Neutrophil (primary cell): ENCODE measurements at regions not wholly inside any gene's neighbourhood (a gene's known extent, or its start where the extent isn't known, plus 50 kb on each side); places are given as distances from the start of the nearest gene placed in this dataset.

Experiments used
- H3K27ac ChIP-seq: fragments of 200-600 bp; sonication (generic); 2 replicates; pipeline ENCODE4 v1.5.1; 2016; ENCODE audit warnings: mild to moderate bottlenecking, moderate library complexity
- H3K27me3 ChIP-seq: fragments of 200-600 bp; sonication (generic); 2 replicates; pipeline ENCODE4 v1.6.0; 2016; ENCODE audit warnings: mild to moderate bottlenecking
- H3K36me3 ChIP-seq: fragments of 200-600 bp; sonication (generic); 2 replicates; pipeline ENCODE4 v1.5.1; 2017
- H3K4me1 ChIP-seq, 2 experiments: fragments of 200-600 bp in 1 of 2; sonication (generic) in 1 of 2; 1 replicate in 1 of 2; 2 replicates in 1 of 2; pipeline versions ENCODE4 v1.5.1 to v1.6.1; 2013 to 2016; ENCODE audit warnings: low read depth in 1 of 2, low read length in 1 of 2, mild to moderate bottlenecking in 1 of 2, moderate library complexity in 1 of 2; ENCODE audit not compliant: control insufficient read depth in 1 of 2, insufficient read depth in 1 of 2
- H3K4me3 ChIP-seq, 2 experiments: fragments of 200-600 bp in 1 of 2; sonication (generic) in 1 of 2; 1 replicate in 1 of 2; 2 replicates in 1 of 2; pipeline ENCODE4 v1.5.1; 2013 to 2016; ENCODE audit warnings: low read depth in 1 of 2, low read length in 1 of 2, mild to moderate bottlenecking in 1 of 2, moderate library complexity in 1 of 2
- H3K9me3 ChIP-seq: fragments of 200-600 bp; sonication (generic); 2 replicates; pipeline ENCODE4 v1.5.1; 2016
- TF ChIP-seq, protein P1 (sequence below): fragments of 200-600 bp; sonication (generic); IDR thresholded peaks from 2 replicates; pipeline ENCODE4 v1.5.1; 2016; ENCODE audit warnings: antibody characterized with exemption

DNA sequence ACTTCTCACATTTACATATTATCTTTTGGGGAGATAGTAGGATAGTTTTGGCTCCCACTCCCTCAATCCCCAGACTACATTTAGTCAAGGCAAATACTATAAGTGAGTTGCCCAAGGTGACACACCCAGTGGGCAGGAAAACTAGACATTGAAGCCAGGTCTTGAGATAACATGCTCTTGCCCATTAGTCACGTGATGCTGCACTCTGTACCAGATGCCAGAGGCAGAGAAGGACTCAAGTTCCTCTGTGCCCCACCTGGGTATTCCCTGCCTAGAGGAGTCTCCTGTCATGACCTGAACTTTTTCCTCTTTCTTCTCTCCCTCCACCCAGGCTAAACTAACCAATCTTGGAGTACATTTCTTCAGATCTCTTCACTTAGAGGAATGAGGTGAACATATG, 484.9 kb downstream of the BUD13 start:
- no peaks in the 10 kb centered on the region for H3K9me3 ChIP-seq
- no peaks in the 10 kb centered on the region for H3K4me1 ChIP-seq
- no peaks in the 10 kb centered on the region for H3K36me3 ChIP-seq
- TF ChIP-seq, protein P1, sequence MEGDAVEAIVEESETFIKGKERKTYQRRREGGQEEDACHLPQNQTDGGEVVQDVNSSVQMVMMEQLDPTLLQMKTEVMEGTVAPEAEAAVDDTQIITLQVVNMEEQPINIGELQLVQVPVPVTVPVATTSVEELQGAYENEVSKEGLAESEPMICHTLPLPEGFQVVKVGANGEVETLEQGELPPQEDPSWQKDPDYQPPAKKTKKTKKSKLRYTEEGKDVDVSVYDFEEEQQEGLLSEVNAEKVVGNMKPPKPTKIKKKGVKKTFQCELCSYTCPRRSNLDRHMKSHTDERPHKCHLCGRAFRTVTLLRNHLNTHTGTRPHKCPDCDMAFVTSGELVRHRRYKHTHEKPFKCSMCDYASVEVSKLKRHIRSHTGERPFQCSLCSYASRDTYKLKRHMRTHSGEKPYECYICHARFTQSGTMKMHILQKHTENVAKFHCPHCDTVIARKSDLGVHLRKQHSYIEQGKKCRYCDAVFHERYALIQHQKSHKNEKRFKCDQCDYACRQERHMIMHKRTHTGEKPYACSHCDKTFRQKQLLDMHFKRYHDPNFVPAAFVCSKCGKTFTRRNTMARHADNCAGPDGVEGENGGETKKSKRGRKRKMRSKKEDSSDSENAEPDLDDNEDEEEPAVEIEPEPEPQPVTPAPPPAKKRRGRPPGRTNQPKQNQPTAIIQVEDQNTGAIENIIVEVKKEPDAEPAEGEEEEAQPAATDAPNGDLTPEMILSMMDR = no peak
- H3K27ac ChIP-seq = no peak overlapping the region
- no peak overlapping the region for H3K4me3 ChIP-seq
- no peaks in the 10 kb centered on the region for H3K27me3 ChIP-seq

DNA sequence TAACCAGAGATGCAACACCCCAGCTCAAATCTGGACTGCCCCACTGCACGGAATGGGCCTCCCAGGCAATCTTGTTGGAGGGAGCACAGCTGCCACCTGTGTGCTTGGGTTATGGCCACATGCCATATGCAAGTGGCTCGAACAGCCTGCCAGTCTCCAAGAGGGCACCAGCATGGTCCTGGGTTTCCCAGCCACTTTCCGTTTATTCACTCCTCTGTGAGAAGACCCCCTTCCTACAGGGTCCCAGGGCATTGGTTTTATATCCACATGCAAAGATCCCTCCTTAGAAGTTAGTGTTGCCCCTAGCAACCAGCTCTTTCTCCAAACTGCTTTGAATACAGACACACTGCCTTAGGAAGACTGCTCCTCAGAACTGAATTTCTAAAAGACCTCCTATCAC, 487.8 kb downstream of the BUD13 start:
- H3K9me3 ChIP-seq = no peaks in the 10 kb centered on the region
- no peaks in the 10 kb centered on the region for H3K27me3 ChIP-seq
- H3K27ac ChIP-seq = no peak overlapping the region
- no peaks in the 10 kb centered on the region for H3K36me3 ChIP-seq
- no peaks in the 10 kb centered on the region for H3K4me1 ChIP-seq
- H3K4me3 ChIP-seq = no peak overlapping the region
- TF ChIP-seq, protein P1 = no peak

DNA sequence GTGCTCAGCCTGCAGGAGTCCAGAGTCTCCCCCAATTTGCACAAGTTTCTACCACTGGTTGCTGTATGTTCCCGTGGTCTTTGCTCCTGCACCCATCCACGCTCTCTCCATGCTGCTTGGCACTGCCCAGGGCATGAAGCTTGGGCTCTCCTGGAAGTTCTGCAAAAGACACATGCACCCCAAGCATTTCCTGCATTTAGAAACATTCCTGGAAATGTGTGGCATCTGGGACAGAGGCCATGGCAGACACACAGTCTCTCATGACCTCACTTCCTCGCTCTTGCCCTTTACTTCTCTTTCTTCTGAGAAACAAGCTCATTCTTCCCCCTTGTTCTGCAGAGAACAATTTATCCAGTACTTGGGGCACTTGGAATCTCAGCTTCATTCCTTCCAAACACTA, 489.5 kb downstream of the BUD13 start:
- Histone ChIP-seq H3K36me3 (no peaks in the 10 kb centered on the region), H3K9me3 (no peaks in the 10 kb centered on the region), H3K4me3 (no peak overlapping the region), H3K27me3 (no peaks in the 10 kb centered on the region), H3K4me1 (no peaks in the 10 kb centered on the region), H3K27ac (no peak overlapping the region)
- TF ChIP-seq, protein P1 = no peak

DNA sequence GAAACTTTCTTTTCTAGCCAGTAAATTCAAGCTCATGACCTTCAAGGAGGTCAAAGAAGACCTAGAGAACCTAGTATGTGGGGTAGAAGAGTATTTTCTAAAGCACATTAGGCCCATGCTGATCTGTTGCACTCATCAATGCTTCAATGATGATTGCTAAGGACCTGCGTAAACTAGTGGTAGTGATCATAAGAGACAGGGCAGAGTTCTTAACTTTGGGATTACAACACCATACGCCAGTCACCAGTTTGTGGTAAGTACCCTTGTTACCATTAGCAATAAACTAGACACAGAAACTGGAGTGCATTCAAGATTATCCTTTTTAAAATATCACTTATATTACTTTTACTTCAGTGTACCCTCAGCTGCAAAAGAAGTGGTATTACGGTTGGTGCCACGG, 490.3 kb downstream of the BUD13 start:
- H3K27ac ChIP-seq = no peak overlapping the region
- no peaks in the 10 kb centered on the region for H3K36me3 ChIP-seq
- no peak overlapping the region for H3K4me3 ChIP-seq
- H3K9me3 ChIP-seq = no peaks in the 10 kb centered on the region
- no peaks in the 10 kb centered on the region for H3K27me3 ChIP-seq
- TF ChIP-seq, protein P1 = no peak
- H3K4me1 ChIP-seq = no peaks in the 10 kb centered on the region

DNA sequence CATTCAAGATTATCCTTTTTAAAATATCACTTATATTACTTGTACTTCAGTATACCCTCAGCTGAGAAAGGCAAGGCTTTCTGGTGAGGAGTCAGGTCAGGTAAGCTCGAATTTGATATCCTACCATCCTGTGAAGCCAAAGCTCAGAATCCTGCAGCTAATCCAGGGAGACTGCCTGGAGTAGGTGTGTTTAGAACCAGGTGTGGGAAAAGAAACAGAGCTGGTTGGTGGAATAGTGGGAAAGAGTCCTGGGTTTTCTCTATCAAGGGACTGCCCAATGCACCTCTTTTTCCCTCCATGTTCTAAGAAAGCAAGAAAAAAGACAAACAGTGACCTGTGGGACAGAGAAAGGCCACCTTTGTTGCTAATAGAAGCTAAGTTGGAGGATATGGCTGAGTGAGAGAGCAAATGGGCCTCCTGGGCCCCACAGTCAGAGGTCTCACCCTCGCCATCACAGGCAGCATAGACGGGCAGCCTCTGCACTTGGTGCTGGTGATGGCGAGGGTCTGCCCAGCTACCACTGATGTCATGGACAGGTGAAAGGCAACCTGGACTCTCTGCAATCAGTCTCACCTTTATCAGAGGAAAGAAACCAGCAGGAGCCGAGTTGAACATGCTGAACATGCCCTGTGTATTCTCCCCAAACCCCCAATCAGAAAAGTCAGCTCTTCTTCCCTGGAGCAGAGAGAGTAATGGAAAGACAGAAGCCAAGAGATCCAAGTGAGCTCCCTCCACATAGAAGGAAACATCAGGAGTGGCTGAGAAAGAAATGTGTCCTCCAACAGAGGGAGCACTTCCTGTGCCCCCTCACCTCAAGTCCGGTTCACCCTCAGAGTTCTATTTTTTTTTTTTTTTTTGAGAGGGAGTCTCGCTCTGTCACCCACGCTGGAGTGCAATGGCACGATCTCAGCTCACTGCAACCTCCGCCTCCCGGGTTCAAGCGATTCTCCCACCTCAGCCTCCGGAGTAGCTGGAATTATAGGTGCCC, 491.3 kb downstream of the BUD13 start:
- Histone ChIP-seq H3K27me3 (no peaks in the 10 kb centered on the region), H3K36me3 (no peaks in the 10 kb centered on the region), H3K27ac (no peak overlapping the region), H3K4me1 (peaks cover 0 to 3% of the 10 kb centered on the region in 2 experiments), H3K9me3 (no peaks in the 10 kb centered on the region), H3K4me3 (no peak overlapping the region)
- TF ChIP-seq, protein P1 = no peak
